ENCODE measurements at regions not wholly inside any gene's neighbourhood (a gene's known extent, or its start where the extent isn't known, plus 50 kb on each side); places are given as distances from the start of the nearest gene placed in this dataset.
"Not testable (repeated sequence)": the region's sequence is repeated elsewhere in the genome, so short reads cannot be mapped to it uniquely, and the experiment has no call there.

DNA sequence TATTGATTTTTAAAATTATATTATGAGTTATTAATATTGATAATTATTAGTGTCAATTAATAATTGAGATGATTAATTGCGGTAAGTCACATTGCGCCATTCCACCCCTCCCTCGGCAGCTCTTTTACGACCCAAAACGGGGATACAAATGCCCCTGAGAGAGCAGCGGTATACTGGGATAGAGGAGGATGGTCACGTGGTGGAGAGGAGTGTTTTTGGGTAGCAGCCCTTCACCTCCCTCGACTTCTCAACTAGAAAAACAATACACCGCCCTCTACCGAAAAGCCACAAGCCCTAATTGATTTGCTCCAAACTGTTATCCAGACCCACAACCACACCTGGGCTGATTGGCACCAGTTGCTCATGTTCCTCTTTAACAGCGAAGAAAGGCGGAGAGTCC, 71.0 kb downstream of the DAPL1 start:
- H3K4me3 Mint-ChIP-seq (ENCODE audit: unreplicated experiment); H3K27me3 Mint-ChIP-seq (ENCODE audit: unreplicated experiment); DNase-seq; H3K9me3 Mint-ChIP-seq (ENCODE audit: unreplicated experiment); H3K36me3 Mint-ChIP-seq (ENCODE audit: unreplicated experiment); H3K27ac Mint-ChIP-seq (ENCODE audit: unreplicated experiment); H3K4me1 Mint-ChIP-seq (ENCODE audit: low read depth, unreplicated experiment): not testable (repeated sequence)

DNA sequence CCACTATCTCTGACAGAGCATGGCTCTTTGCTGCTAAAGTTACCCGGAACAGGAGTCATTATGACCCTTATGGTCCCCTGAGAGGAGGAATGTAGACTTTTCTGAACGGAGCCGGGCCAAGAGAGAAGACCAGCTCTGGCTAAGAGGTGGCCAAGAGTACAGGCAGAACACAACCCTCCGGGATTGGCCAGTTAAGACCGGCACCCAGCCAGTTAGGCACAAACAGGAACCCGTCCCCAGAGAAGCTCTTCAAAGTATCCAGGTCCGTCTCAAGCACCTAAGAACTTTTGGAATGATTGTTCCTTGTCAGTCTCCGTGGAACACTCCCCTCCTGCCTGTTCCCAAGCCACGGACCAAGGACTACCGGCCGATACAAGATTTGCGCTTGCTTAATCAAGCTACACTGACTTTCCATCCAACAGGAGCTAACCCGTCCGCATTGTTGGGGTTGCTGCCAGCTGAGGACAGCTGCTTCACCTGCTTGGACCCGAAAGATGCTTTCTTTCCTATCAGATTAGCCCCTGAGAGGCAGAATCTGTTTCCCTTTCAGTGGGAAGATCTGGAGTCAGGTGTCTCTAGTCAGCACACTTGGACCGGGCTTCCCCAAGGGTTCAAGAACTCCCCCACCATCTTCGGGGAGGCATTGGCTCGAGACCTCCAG, 72.5 kb downstream of the DAPL1 start:
- not testable (repeated sequence) for H3K27me3 Mint-ChIP-seq (ENCODE audit: unreplicated experiment); DNase-seq; H3K9me3 Mint-ChIP-seq (ENCODE audit: unreplicated experiment); H3K27ac Mint-ChIP-seq (ENCODE audit: unreplicated experiment); H3K4me1 Mint-ChIP-seq (ENCODE audit: low read depth, unreplicated experiment); H3K36me3 Mint-ChIP-seq (ENCODE audit: unreplicated experiment); H3K4me3 Mint-ChIP-seq (ENCODE audit: unreplicated experiment)

- DNase-seq; H3K27me3 Mint-ChIP-seq (ENCODE audit: unreplicated experiment); H3K27ac Mint-ChIP-seq (ENCODE audit: unreplicated experiment); H3K4me3 Mint-ChIP-seq (ENCODE audit: unreplicated experiment); H3K9me3 Mint-ChIP-seq (ENCODE audit: unreplicated experiment); H3K4me1 Mint-ChIP-seq (ENCODE audit: low read depth, unreplicated experiment); H3K36me3 Mint-ChIP-seq (ENCODE audit: unreplicated experiment): not testable (repeated sequence)
These were observed 73.3 kb downstream of the DAPL1 start for GRCh38 chr2:158868386-158868785.

- H3K27ac Mint-ChIP-seq (ENCODE audit: unreplicated experiment); DNase-seq; H3K27me3 Mint-ChIP-seq (ENCODE audit: unreplicated experiment); H3K4me3 Mint-ChIP-seq (ENCODE audit: unreplicated experiment); H3K36me3 Mint-ChIP-seq (ENCODE audit: unreplicated experiment); H3K4me1 Mint-ChIP-seq (ENCODE audit: low read depth, unreplicated experiment); H3K9me3 Mint-ChIP-seq (ENCODE audit: unreplicated experiment): not testable (repeated sequence)
These were observed 74.0 kb downstream of the DAPL1 start for GRCh38 chr2:158869122-158869521.

GRCh38 chr2:158869609-158870008, 74.5 kb downstream of the DAPL1 start:
- not testable (repeated sequence) for DNase-seq; H3K9me3 Mint-ChIP-seq (ENCODE audit: unreplicated experiment); H3K27me3 Mint-ChIP-seq (ENCODE audit: unreplicated experiment); H3K36me3 Mint-ChIP-seq (ENCODE audit: unreplicated experiment); H3K4me1 Mint-ChIP-seq (ENCODE audit: low read depth, unreplicated experiment); H3K4me3 Mint-ChIP-seq (ENCODE audit: unreplicated experiment); H3K27ac Mint-ChIP-seq (ENCODE audit: unreplicated experiment)

GRCh38 chr2:158878003-158878402, 82.9 kb downstream of the DAPL1 start:
- Mint-ChIP-seq H3K4me1 (ENCODE audit: low read depth, unreplicated experiment) (no peaks in the 10 kb centered on the region), H3K4me3 (ENCODE audit: unreplicated experiment) (no peak overlapping the region), H3K9me3 (ENCODE audit: unreplicated experiment) (peaks cover 2% of the 10 kb centered on the region), H3K36me3 (ENCODE audit: unreplicated experiment) (no peaks in the 10 kb centered on the region), H3K27ac (ENCODE audit: unreplicated experiment) (no peak overlapping the region), H3K27me3 (ENCODE audit: unreplicated experiment) (no peaks in the 10 kb centered on the region)
- DNase-seq: no peak
- TF ChIP-seq, protein P1, sequence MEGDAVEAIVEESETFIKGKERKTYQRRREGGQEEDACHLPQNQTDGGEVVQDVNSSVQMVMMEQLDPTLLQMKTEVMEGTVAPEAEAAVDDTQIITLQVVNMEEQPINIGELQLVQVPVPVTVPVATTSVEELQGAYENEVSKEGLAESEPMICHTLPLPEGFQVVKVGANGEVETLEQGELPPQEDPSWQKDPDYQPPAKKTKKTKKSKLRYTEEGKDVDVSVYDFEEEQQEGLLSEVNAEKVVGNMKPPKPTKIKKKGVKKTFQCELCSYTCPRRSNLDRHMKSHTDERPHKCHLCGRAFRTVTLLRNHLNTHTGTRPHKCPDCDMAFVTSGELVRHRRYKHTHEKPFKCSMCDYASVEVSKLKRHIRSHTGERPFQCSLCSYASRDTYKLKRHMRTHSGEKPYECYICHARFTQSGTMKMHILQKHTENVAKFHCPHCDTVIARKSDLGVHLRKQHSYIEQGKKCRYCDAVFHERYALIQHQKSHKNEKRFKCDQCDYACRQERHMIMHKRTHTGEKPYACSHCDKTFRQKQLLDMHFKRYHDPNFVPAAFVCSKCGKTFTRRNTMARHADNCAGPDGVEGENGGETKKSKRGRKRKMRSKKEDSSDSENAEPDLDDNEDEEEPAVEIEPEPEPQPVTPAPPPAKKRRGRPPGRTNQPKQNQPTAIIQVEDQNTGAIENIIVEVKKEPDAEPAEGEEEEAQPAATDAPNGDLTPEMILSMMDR (IDR thresholded peaks at IDR 0.05; ENCODE audit: partially characterized antibody, unreplicated experiment): no peak

DNA sequence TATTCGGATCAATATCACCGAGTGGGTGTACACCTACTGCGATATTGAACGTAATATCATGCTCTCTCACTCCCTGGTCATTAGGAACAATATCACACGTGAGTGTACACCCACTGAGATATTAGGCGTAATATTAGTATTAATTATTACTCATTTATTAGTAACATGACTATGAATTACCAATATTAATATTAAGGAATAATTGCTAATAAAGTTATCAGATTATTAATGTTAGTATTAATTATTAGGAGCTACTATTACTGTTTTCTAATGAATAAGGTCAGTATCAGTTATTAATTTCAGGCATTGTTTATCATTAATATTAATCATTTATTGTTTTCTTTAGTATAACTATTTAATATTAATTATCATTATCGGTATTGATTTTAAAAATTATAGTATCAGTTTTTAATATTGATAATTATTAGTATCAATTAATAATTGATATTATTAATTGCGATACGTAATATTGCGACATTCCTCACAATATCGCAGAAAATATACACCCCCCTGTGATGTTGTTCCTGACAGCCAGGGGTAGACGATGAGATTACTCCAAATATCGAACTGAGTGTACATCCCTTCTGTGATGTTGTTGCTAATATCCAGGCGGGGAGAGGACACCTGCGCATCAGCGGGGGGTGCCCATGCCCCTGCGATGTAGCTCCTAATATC, 84.2 kb downstream of the DAPL1 start:
- no peaks in the 10 kb centered on the region for H3K36me3 Mint-ChIP-seq (ENCODE audit: unreplicated experiment)
- H3K27me3 Mint-ChIP-seq (ENCODE audit: unreplicated experiment): no peaks in the 10 kb centered on the region
- H3K9me3 Mint-ChIP-seq (ENCODE audit: unreplicated experiment): peaks cover 2% of the 10 kb centered on the region
- TF ChIP-seq, protein P1 (IDR thresholded peaks at IDR 0.05; ENCODE audit: partially characterized antibody, unreplicated experiment): no peak
- H3K4me3 Mint-ChIP-seq (ENCODE audit: unreplicated experiment): no peak overlapping the region
- no peaks in the 10 kb centered on the region for H3K4me1 Mint-ChIP-seq (ENCODE audit: low read depth, unreplicated experiment)
- H3K27ac Mint-ChIP-seq (ENCODE audit: unreplicated experiment): no peak overlapping the region
- DNase-seq: no peak

Data from glutamatergic neuron (in vitro differentiated cells).